Subcutaneous abdominal adipose tissue (tissue), 5 donors: ENCODE measurements at regions not wholly inside any gene's neighbourhood (a gene's known extent, or its start where the extent isn't known, plus 50 kb on each side); places are given as distances from the start of the nearest gene placed in this dataset.

Source experiments
- H3K27ac ChIP-seq: one replicate; pipeline ENCODE4 v1.7.0; 2013; ENCODE audit warnings: low read depth, mild to moderate bottlenecking, inconsistent platforms, low read length, moderate library complexity
- H3K27me3 ChIP-seq, 5 donors: one replicate each; pipeline ENCODE4 v1.7.0; 2013; ENCODE audit warnings: low read length in 5 of 5, inconsistent platforms in 1 of 5; ENCODE audit not compliant: control insufficient read depth in 5 of 5, insufficient read depth in 4 of 5
- H3K36me3 ChIP-seq, 5 donors: one replicate each; pipeline ENCODE4 v1.7.0; 2013; ENCODE audit warnings: low read length in 5 of 5; ENCODE audit not compliant: control insufficient read depth in 5 of 5, insufficient read depth in 5 of 5
- H3K4me1 ChIP-seq, 5 donors: one replicate each; pipeline ENCODE4 v1.7.0; 2013; ENCODE audit warnings: low read length in 5 of 5, mild to moderate bottlenecking in 3 of 5, moderate library complexity in 1 of 5; ENCODE audit not compliant: control insufficient read depth in 5 of 5, insufficient read depth in 5 of 5
- H3K4me3 ChIP-seq, 5 donors: one replicate each; pipeline ENCODE4 v1.7.0; 2013; ENCODE audit warnings: low read length in 5 of 5, low read depth in 1 of 5
- H3K9ac ChIP-seq, 5 donors: one replicate each; pipeline ENCODE4 v1.7.0; 2013; ENCODE audit warnings: low read length in 5 of 5, mild to moderate bottlenecking in 4 of 5, moderate library complexity in 3 of 5
- H3K9me3 ChIP-seq, 5 donors: one replicate each; pipeline ENCODE4 v1.7.0; 2013; ENCODE audit warnings: low read length in 5 of 5; ENCODE audit not compliant: control insufficient read depth in 5 of 5
- donor health status: healthy.
- donor health status: healthy.
- donor health status: healthy.
- donor health status: healthy.
- donor health status: healthy.

DNA sequence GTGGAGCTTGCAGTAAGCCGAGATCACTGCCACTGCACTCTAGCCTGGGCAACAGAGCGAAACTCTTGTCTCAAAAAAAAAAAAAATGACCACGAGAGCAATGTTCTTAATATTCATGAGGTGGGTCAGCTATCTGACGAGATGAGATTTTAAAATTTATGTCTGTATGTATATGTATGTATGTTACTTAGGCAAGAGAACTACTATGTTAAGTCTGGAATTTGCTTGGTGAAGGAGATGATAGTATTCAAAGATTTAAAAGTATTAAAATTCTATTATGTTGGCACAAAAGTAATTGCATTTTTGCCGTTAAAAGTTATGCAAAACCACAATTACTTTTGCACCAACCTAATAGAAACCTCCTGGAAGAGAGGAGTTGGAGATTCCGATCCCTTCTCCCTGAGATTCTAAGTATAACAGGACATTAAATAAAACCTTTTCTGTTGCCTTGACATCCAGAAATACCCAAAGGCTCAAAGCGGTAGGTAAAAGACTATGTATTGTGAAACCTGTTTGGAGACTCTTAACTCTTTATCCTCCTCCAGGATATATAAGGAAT is 114.3 kb upstream of the TNS3 start:
- no peaks in the 10 kb centered on the region for H3K9me3 ChIP-seq
- peaks cover 0 to 1% (median 0%) of the 10 kb centered on the region in 5 donors for H3K4me1 ChIP-seq
- no peak overlapping the region for H3K9ac ChIP-seq
- H3K27ac ChIP-seq: no peak overlapping the region
- H3K27me3 ChIP-seq: no peaks in the 10 kb centered on the region
- no peak overlapping the region for H3K4me3 ChIP-seq
- no peaks in the 10 kb centered on the region for H3K36me3 ChIP-seq

GRCh38 chr7:47693216-47693615 is 111.3 kb upstream of the TNS3 start:
- Histone ChIP-seq H3K4me3 (no peak overlapping the region), H3K27ac (no peak overlapping the region), H3K9me3 (no peaks in the 10 kb centered on the region), H3K36me3 (no peaks in the 10 kb centered on the region), H3K4me1 (peaks cover 0 to 2% (median 0%) of the 10 kb centered on the region in 5 donors), H3K9ac (no peak overlapping the region), H3K27me3 (no peaks in the 10 kb centered on the region)

GRCh38 chr7:47691988-47692387 is 110.1 kb upstream of the TNS3 start:
- Histone ChIP-seq H3K27me3 (no peaks in the 10 kb centered on the region), H3K4me3 (no peak overlapping the region), H3K4me1 (peaks cover 0 to 2% (median 0%) of the 10 kb centered on the region in 5 donors), H3K9me3 (no peaks in the 10 kb centered on the region), H3K27ac (no peak overlapping the region), H3K36me3 (no peaks in the 10 kb centered on the region), H3K9ac (no peak overlapping the region)

DNA sequence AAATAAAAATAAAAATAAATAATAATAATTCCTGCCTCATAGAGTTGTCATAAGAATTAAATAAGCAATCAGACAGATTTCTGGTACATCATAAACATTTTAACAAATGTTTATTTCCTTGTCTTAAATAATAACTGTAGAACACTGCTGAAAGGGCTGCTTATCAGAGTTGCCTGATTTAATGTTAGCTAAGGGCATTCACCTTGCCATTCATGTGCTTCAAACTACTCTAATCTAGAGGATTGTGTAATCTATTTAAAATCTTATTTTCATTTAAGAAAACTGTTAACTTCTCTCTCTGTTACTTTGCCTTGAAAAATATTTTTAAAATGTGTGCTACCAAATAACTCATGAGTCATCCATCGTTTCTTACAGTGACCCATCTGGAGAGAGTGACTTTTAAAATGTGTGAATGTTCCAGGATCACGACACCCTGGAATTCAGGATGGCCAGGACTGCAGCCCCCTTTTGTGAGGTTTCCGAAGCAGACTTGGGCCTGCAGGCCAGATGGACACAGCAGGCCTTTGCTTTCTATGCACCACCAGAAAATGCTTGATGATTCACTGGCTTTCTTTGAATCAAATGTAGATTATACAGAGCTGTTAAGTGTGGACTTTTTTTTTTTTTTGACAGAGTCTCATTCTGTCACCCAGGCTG is 109.1 kb upstream of the TNS3 start:
- H3K4me1 ChIP-seq: peaks cover 0 to 2% (median 0%) of the 10 kb centered on the region in 5 donors
- H3K9me3 ChIP-seq: no peaks in the 10 kb centered on the region
- H3K27ac ChIP-seq: no peak overlapping the region
- no peak overlapping the region for H3K9ac ChIP-seq
- no peak overlapping the region for H3K4me3 ChIP-seq
- H3K27me3 ChIP-seq: no peaks in the 10 kb centered on the region
- H3K36me3 ChIP-seq: no peaks in the 10 kb centered on the region

GRCh38 chr7:47689558-47689957 is 107.6 kb upstream of the TNS3 start:
- H3K27ac ChIP-seq: no peak overlapping the region

GRCh38 chr7:47688311-47689100 is 106.6 kb upstream of the TNS3 start:
- Histone ChIP-seq H3K4me1 (peaks cover 0 to 2% (median 0%) of the 10 kb centered on the region in 5 donors), H3K36me3 (no peaks in the 10 kb centered on the region), H3K27ac (no peak overlapping the region), H3K4me3 (no peak overlapping the region), H3K9ac (no peak overlapping the region), H3K9me3 (no peaks in the 10 kb centered on the region), H3K27me3 (no peaks in the 10 kb centered on the region)

More at GRCh38 chr7:47689558-47689957, 107.6 kb upstream of the TNS3 start:
- no peak overlapping the region for H3K4me3 ChIP-seq
- no peaks in the 10 kb centered on the region for H3K27me3 ChIP-seq
- no peak overlapping the region for H3K9ac ChIP-seq
- H3K9me3 ChIP-seq: no peaks in the 10 kb centered on the region
- H3K36me3 ChIP-seq: no peaks in the 10 kb centered on the region
- peaks cover 0 to 2% (median 0%) of the 10 kb centered on the region in 5 donors for H3K4me1 ChIP-seq

DNA sequence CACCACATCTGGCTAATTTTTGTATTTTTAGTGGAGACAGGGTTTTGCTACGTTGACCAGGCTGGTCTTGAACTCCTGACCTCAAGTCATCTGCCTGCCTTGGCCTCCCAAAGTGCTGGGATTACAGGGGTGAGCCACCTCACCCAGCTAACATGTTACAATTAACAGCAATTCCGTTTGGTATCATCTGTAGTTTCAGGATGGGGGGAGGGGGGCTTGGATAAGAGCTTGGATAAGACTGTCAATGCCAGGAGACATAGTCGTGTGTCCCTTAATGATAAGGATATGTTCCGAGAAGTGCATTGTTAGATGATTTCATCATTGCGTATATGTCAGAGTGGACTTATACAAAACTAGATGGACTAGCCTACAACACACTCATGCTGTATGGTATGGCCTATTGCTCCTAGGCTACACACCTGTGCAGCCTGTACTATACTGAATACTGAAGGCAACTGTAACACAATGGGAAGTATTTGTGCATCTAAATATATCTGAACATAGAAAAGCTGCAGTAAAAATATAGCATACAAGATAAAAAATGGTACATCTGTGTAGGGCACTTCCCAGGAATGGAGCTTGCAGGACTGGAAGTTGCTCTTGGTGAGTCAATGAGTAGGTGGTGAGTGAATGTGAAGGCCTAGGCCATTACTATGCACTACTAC is 103.9 kb upstream of the TNS3 start:
- Histone ChIP-seq H3K27ac (no peak overlapping the region), H3K9me3 (no peaks in the 10 kb centered on the region), H3K4me1 (no peaks in the 10 kb centered on the region), H3K36me3 (no peaks in the 10 kb centered on the region), H3K9ac (no peak overlapping the region), H3K27me3 (no peaks in the 10 kb centered on the region), H3K4me3 (no peak overlapping the region)

GRCh38 chr7:47685151-47685550 is 103.2 kb upstream of the TNS3 start:
- Histone ChIP-seq H3K4me1 (no peaks in the 10 kb centered on the region), H3K27me3 (no peaks in the 10 kb centered on the region), H3K9me3 (no peaks in the 10 kb centered on the region), H3K9ac (no peak overlapping the region), H3K36me3 (no peaks in the 10 kb centered on the region), H3K27ac (no peak overlapping the region), H3K4me3 (no peak overlapping the region)

DNA sequence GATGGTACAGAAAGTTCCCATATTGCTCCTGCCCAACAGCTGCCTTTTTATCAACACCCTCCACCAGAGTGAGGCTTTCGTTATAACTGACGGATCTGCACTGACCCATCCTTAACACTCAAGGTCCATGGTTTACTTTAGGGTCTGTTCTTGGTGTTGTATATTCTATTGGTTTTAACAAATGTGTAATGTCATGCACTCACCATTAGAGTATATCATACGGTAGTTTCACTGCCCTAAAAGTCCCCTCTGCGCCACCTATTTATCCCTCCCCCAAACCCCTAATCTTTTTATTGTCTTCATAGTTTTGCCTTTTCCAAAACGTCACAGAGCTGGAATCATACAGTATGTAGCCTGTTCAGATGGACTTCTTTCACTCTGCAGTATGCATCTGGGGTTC is 102.8 kb upstream of the TNS3 start:
- Histone ChIP-seq H3K27me3 (no peaks in the 10 kb centered on the region), H3K36me3 (no peaks in the 10 kb centered on the region), H3K4me1 (no peaks in the 10 kb centered on the region), H3K9ac (no peak overlapping the region), H3K9me3 (no peaks in the 10 kb centered on the region), H3K4me3 (no peak overlapping the region), H3K27ac (no peak overlapping the region)

- H3K27ac ChIP-seq: no peak overlapping the region
- no peaks in the 10 kb centered on the region for H3K9me3 ChIP-seq
- H3K9ac ChIP-seq: no peak overlapping the region
- H3K27me3 ChIP-seq: no peaks in the 10 kb centered on the region
- no peak overlapping the region for H3K4me3 ChIP-seq
- peaks cover 0 to 4% (median 0%) of the 10 kb centered on the region in 5 donors for H3K4me1 ChIP-seq
- H3K36me3 ChIP-seq: no peaks in the 10 kb centered on the region
These were observed 101.6 kb upstream of the TNS3 start for GRCh38 chr7:47683485-47683898.
